RWPE2 (cell line): ENCODE measurements at regions not wholly inside any gene's neighbourhood (a gene's known extent, or its start where the extent isn't known, plus 50 kb on each side); places are given as distances from the start of the nearest gene placed in this dataset.

Source experiments
- ATAC-seq: fragments of 200-7000 bp; cut with Tn5 transposase; 3 replicates; pipeline ENCODE4 v1.9.1; 2021; ENCODE audit warnings: low read depth
- DNase-seq: peaks from one replicate; pipeline ENCODE4 v3.0.0-alpha.2; 2020; ENCODE audit warnings: low spot score
- H3K27ac ChIP-seq: fragments of 450-650 bp; 2 replicates; pipeline ENCODE4 v1.5.1; 2017; ENCODE audit warnings: mild to moderate bottlenecking; ENCODE audit not compliant: poor library complexity, severe bottlenecking
- H3K27me3 ChIP-seq: fragments of 250-450 bp; sonication (Bioruptor Pico); 2 replicates; pipeline ENCODE4 v1.5.1; 2021; ENCODE audit warnings: mild to moderate bottlenecking, moderate library complexity; ENCODE audit not compliant: insufficient read depth, poor library complexity, severe bottlenecking
- H3K36me3 ChIP-seq: fragments of 250-450 bp; sonication (Bioruptor Pico); 2 replicates; pipeline ENCODE4 v1.5.1; 2020; ENCODE audit warnings: low read depth, mild to moderate bottlenecking, moderate library complexity
- H3K4me1 ChIP-seq: fragments of 250-450 bp; sonication (Bioruptor Pico); 2 replicates; pipeline ENCODE4 v1.5.1; 2021; ENCODE audit warnings: mild to moderate bottlenecking, moderate library complexity; ENCODE audit not compliant: insufficient read depth, poor library complexity, severe bottlenecking
- H3K4me3 ChIP-seq: fragments of 250-450 bp; sonication (Bioruptor Pico); 2 replicates; pipeline ENCODE4 v1.5.1; 2021; ENCODE audit warnings: mild to moderate bottlenecking, moderate library complexity; ENCODE audit not compliant: severe bottlenecking
- H3K9me3 ChIP-seq: fragments of 250-450 bp; sonication (Bioruptor Pico); 2 replicates; pipeline ENCODE4 v1.5.1; 2021; ENCODE audit warnings: mild to moderate bottlenecking, moderate library complexity; ENCODE audit not compliant: severe bottlenecking
- CTCF ChIP-seq: fragments of 450-650 bp; IDR thresholded peaks from one replicate; pipeline ENCODE4 v1.5.1; 2017; ENCODE audit warnings: mild to moderate bottlenecking, moderate library complexity; ENCODE audit not compliant: poor library complexity, severe bottlenecking

- TF ChIP-seq CTCF: no peak
- Histone ChIP-seq H3K27me3 (no peaks in the 10 kb centered on the region), H3K36me3 (no peaks in the 10 kb centered on the region), H3K4me1 (no peaks in the 10 kb centered on the region), H3K4me3 (no peak overlapping the region), H3K9me3 (no peaks in the 10 kb centered on the region), H3K27ac (no peak overlapping the region)
- no peak for DNase-seq
- ATAC-seq: peak; percentile 53; the same call in 2 of the 3 replicates
Observed at GRCh38 chr1:239250353-239251035, 135.9 kb upstream of the CHRM3 start.

- Histone ChIP-seq H3K4me1 (no peaks in the 10 kb centered on the region), H3K36me3 (no peaks in the 10 kb centered on the region), H3K4me3 (no peak overlapping the region), H3K27me3 (no peaks in the 10 kb centered on the region), H3K27ac (no peak overlapping the region), H3K9me3 (no peaks in the 10 kb centered on the region)
- DNase-seq (no peak), ATAC-seq (peak; percentile 21; the same call in 1 of the 3 replicates)
- no peak for TF ChIP-seq CTCF
Observed at GRCh38 chr1:239247285-239247684, 139.1 kb upstream of the CHRM3 start.

DNA sequence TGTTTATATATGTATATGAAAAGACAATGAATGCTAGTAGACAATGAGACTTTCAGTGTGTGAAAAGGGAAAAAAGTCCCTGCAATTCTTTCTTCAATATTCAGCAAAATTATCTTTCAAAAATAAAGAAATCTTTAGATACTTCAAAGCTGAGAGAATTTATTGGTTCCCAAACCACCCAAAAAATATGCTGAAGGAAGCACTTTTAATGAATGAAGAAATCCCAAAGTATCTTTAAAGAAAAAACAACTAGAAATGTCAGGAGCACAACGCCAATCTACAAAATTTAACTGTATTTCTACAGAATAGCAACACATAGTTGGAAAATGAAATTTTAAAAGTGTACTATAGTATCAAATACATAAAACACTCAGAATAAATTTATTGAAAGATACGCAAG, 142.3 kb upstream of the CHRM3 start:
- H3K27me3 ChIP-seq: no peaks in the 10 kb centered on the region
- H3K9me3 ChIP-seq: no peaks in the 10 kb centered on the region
- no peak for DNase-seq
- no peak overlapping the region for H3K4me3 ChIP-seq
- no peak for ATAC-seq
- H3K4me1 ChIP-seq: no peaks in the 10 kb centered on the region
- TF ChIP-seq CTCF: no peak
- no peaks in the 10 kb centered on the region for H3K36me3 ChIP-seq
- no peak overlapping the region for H3K27ac ChIP-seq

GRCh38 chr1:239243006-239243405, 143.4 kb upstream of the CHRM3 start:
- DNase-seq (no peak), ATAC-seq (no peak)
- no peaks in the 10 kb centered on the region for H3K27me3 ChIP-seq
- no peak overlapping the region for H3K4me3 ChIP-seq
- H3K9me3 ChIP-seq: no peaks in the 10 kb centered on the region
- H3K4me1 ChIP-seq: no peaks in the 10 kb centered on the region
- H3K36me3 ChIP-seq: no peaks in the 10 kb centered on the region
- no peak for TF ChIP-seq CTCF
- no peak overlapping the region for H3K27ac ChIP-seq

DNA sequence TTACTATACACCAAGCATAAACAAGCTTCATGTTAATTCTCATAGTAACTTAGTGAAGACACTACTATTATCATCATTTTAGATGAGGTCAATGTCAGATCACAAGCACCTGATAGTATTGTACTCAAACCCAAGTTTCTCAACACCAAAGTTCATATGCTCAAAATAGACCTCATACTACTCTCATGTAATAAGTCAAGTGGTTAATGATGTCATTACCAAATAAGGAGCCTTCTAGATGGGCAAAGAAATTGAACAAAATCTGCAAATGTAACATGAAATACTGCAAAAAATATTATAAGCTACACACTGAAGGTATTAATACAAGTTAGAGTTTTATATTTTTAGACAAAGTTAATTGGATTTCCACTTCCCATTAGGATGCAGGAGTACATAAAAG, 144.0 kb upstream of the CHRM3 start:
- Histone ChIP-seq H3K4me1 (no peaks in the 10 kb centered on the region), H3K27ac (no peak overlapping the region), H3K36me3 (no peaks in the 10 kb centered on the region), H3K4me3 (no peak overlapping the region), H3K27me3 (no peaks in the 10 kb centered on the region), H3K9me3 (no peaks in the 10 kb centered on the region)
- no peak for ATAC-seq
- TF ChIP-seq CTCF: no peak
- DNase-seq: no peak
